T-helper 2 cell treated with Interferon-gamma antibody and Interleukin-4, amounts not matched to agents 100 ng/mL and 5 ng/mL, for 36 hours (primary cell): ENCODE measurements at regions not wholly inside any gene's neighbourhood (a gene's known extent, or its start where the extent isn't known, plus 50 kb on each side); places are given as distances from the start of the nearest gene placed in this dataset.

Source experiments
- intact Hi-C: fragments of 100-400 bp; cut with micrococcal nuclease; formaldehyde crosslinking; loops from one replicate; pipeline ENCODE4 v1.15.1; 2023

GRCh38 chr2:129868151-129868550 is 111.3 kb upstream of the RAB6C start:
- intact Hi-C loops = no loop called here

DNA sequence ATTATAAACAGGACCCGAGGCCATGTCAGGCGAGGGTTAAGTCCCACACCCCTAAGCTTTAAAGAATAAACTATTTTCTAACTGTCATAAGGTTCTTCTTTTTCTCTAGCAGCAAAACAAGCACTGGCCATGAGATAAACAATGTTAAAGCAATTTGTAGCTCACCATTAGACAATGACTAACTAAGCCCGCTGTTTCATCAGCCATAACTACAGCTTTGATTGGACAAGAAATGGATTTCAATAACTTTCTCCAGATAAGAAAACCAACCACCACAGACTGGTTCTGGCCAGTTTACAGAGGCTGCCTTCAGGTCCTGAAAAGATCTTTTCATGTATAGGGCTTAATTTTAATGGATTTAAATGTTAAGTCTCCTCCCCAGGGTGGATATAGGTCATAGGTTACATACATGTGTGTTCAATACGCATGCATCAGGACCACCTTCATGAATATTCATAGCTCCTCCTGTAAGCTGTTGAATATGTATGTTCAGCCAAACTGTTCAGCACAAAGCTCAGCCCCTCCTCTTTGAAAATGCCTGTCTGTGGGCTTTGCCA is 108.7 kb upstream of the RAB6C start:
- intact Hi-C loops = no loop called here

- intact Hi-C loops = no loop called here
Observed at GRCh38 chr2:129872446-129872845, 107.0 kb upstream of the RAB6C start.

- intact Hi-C loops = loop anchor here (2.0 to 5.0 kb wide), 2 partner anchors 306 to 466 kb away; partner anchors contain the start of genes IMP4, MZT2B and SMPD4
Observed at GRCh38 chr2:129876541-129876940, 102.9 kb upstream of the RAB6C start.

- intact Hi-C loops = loop anchor here (2.0 to 5.0 kb wide), 2 partner anchors 305 to 465 kb away; partner anchors contain the start of genes IMP4, MZT2B and SMPD4
Observed at GRCh38 chr2:129877289-129877741, 102.2 kb upstream of the RAB6C start.

- intact Hi-C loops = loop anchor here (2.0 to 5.0 kb wide), 2 partner anchors 304 to 465 kb away; partner anchors contain the start of genes IMP4, MZT2B and SMPD4
Observed at GRCh38 chr2:129877795-129878775, 101.4 kb upstream of the RAB6C start.

DNA sequence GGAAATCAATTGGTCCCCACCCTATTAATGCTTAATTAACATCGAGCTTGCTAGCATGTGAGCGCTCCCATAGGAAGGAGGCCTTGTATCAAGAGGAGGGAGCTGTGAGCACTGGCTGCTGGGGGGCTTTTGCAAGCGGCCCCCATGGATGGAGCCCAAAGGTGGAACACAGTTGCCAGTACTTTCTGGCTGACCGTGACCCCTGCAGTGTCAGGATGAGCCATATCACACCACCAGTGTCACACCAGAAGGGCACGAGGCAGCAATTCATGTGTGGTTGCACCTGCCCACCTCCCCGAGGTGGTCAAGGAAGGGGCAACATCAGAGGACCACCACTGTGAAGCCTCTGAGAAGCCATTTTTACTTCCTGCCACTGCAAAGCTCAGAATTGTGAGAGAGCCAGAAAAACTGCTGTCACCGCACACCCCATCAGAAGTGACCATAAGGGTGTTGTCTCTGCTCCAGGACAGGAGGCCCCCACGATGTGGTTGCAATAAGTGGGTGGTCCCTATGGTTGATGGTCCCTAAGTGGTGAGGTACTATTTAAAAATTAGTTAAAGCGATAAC is 99.8 kb upstream of the RAB6C start:
- intact Hi-C loops = loop anchor here (5.0 kb wide), 1 partner anchor 303 kb away; the partner anchor contains the start of genes MZT2B and SMPD4

- intact Hi-C loops = no loop called here
Observed at GRCh38 chr2:129880309-129880708, 99.2 kb upstream of the RAB6C start.

DNA sequence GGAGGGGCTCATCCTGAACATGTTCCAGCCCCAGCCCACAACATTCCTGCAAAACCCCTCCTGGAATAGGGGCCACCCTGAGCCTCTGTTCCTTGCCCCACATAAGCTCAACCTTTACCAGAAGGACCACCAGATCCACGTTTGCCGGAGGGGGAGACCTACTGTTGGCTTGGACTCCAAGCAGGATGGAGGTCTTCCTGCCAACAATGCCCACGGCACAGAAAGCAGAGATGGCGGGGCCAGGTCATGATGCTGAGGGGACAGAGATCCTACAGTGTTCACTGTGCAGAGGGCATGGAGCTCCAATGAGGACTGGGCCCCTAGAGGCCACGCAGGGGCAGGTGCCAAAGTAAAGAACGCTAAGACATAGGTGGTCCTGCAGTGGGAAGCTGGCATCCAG is 98.5 kb upstream of the RAB6C start:
- intact Hi-C loops = no loop called here

DNA sequence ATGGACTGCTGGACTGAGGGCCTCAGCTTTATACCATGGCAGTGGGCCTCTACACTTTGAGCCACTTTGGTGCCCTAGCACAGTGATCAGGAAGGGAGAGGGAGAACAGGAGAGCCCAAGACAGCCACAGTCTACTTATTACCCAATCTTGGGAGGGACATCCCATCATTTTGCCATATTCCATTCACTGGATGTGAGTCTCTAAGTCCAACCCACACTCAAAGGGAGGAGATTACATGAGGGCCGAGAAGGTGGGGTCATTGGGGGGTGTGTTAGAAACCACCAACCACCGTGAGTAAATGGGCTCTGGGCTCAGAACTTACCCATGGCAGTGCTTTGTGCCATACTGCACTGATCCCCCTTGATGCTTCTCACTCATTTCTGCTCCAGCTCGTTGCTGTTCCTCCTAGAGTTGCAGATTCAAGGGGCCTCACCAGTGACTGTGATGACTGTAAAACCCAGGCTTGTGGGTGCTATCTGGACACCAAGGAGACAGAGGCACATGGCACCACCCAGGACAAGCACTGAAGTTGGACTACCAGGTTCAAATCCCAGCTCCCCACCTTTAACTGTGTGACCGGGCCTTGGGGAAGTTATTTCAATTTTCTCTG is 97.6 kb upstream of the RAB6C start:
- intact Hi-C loops = no loop called here

- intact Hi-C loops = no loop called here
Observed at GRCh38 chr2:129882476-129882875, 97.0 kb upstream of the RAB6C start.

- intact Hi-C loops = no loop called here
Observed at GRCh38 chr2:129883121-129883520, 96.3 kb upstream of the RAB6C start.

DNA sequence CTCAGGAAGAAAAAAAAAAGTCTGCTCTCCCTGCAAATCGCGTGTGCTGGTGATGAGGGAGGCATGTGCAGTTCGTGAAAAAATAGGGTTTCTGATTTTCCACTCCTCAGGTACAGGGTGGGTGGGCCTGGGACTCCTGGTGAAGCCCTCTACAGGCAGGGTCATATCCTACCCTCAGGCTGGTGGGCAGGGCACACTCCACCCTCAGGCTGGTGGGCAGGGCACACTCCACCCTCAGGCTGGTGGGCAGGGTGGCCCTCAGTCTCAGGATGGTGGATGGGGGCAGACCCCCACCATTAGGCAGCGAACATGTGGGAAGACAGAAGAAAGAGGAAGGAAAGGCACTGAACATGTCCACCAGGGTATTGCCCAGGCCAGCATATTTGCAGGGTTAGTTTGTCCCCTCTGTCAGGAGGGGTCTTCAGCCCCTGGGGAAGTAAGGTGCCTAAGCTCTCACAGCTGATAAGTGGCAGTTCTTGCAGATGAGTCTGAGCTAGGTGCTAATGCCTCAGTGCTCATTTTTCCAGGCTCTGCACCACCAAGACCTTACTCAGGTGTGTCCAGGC is 95.2 kb upstream of the RAB6C start:
- intact Hi-C loops = no loop called here

DNA sequence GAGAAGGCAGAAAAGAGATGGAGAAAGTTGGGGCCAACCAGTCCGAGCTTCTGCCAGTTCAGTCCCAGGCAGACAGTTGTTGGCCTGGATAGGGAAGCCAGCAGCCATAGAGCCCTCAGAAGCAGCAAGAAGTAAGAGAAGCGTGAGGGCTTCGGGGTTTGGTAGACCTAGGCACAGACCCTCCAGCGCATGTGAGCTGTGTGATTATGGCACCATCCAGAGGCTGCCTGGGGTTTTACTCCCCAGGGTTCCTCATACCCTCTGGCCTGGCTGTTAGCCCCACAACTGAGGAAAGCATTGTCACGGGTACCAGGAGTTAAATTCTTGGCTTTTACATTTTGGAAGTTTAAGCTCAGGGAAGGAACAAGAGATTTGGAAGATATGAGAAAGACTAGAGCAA is 93.7 kb upstream of the RAB6C start:
- intact Hi-C loops = no loop called here

- intact Hi-C loops = no loop called here
Observed at GRCh38 chr2:129887688-129888266, 91.7 kb upstream of the RAB6C start.

DNA sequence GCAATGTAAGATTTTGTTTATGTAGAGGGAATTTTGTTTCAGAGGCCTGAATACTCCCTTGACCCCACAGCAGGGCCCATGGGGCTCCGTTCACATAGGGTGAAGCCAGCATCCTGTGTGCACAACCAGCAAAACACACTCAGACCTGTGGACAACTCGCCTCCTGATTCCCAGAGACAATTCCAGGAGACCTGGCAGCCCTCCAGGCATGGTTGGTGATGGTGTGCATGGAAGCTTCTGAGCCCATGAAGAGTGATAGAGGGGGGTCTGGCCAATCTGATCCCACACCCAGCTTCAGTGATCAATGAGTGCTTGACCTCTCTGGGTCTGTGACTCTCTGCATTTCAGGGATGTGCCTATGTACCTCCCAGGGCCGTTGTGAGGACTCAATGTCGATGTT is 91.0 kb upstream of the RAB6C start:
- intact Hi-C loops = no loop called here

GRCh38 chr2:129888896-129889295 is 90.6 kb upstream of the RAB6C start:
- intact Hi-C loops = no loop called here

GRCh38 chr2:129891341-129892320 is 87.8 kb upstream of the RAB6C start:
- intact Hi-C loops = no loop called here

DNA sequence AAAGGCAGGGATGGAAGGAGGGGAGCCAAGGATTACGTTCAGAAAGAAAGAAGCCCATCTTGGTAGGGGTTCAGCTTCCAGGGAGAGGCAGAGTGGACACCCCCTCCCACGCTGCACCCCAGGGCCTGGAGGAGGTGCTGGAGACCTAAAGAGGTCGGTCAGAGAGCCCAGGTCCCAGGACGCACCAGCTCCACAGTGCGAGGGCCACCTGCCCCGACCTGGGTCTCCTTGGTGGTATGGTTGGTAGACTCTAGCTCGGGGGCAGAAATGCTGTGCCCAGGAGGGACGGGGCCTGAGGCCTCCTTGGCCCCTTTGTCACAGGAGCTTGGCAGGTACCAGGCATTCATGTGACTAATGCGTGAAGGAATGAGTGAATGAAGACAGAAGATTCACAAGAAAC is 87.1 kb upstream of the RAB6C start:
- intact Hi-C loops = no loop called here

- intact Hi-C loops = no loop called here
Observed at GRCh38 chr2:129892773-129893172, 86.7 kb upstream of the RAB6C start.
